BLaER1 (cell line): ENCODE measurements at regions not wholly inside any gene's neighbourhood (a gene's known extent, or its start where the extent isn't known, plus 50 kb on each side); places are given as distances from the start of the nearest gene placed in this dataset.

Experiments used
- H3K27ac ChIP-seq: shearing (Covaris generic); formaldehyde crosslinking; 2 replicates; pipeline ENCODE4 v1.8.1; 2022
- H3K27me3 ChIP-seq: shearing (Covaris generic); formaldehyde crosslinking; 2 replicates; pipeline ENCODE4 v1.8.1; 2022
- H3K36me3 ChIP-seq: shearing (Covaris generic); formaldehyde crosslinking; 2 replicates; pipeline ENCODE4 v1.8.1; 2022
- H3K4me1 ChIP-seq: shearing (Covaris generic); formaldehyde crosslinking; 2 replicates; pipeline ENCODE4 v1.8.1; 2022
- H3K4me2 ChIP-seq: shearing (Covaris generic); formaldehyde crosslinking; 2 replicates; pipeline ENCODE4 v1.8.1; 2022
- H3K4me3 ChIP-seq: shearing (Covaris generic); formaldehyde crosslinking; 2 replicates; pipeline ENCODE4 v1.8.1; 2022
- H3K9ac ChIP-seq: shearing (Covaris generic); formaldehyde crosslinking; 2 replicates; pipeline ENCODE4 v1.8.1; 2022
- H3K9me3 ChIP-seq: shearing (Covaris generic); formaldehyde crosslinking; 2 replicates; pipeline ENCODE4 v1.8.1; 2022
- H4K20me1 ChIP-seq: shearing (Covaris generic); formaldehyde crosslinking; 2 replicates; pipeline ENCODE4 v1.8.1; 2022
- Cebpa-rat ChIP-seq: shearing (Covaris generic); IDR thresholded peaks from 2 replicates; pipeline ENCODE4 v1.8.1; 2022

- Histone ChIP-seq H3K9ac (no peak overlapping the region), H3K27me3 (no peaks in the 10 kb centered on the region), H3K4me2 (no peak overlapping the region), H3K27ac (no peak overlapping the region), H3K4me3 (no peak overlapping the region), H4K20me1 (no peaks in the 10 kb centered on the region), H3K4me1 (no peaks in the 10 kb centered on the region), H3K36me3 (no peaks in the 10 kb centered on the region), H3K9me3 (no peaks in the 10 kb centered on the region)
- no peak for TF ChIP-seq Cebpa-rat
Measured at GRCh38 chr7:84452618-84453017, 258.0 kb upstream of the SEMA3A start.

GRCh38 chr7:84450772-84451171, 256.2 kb upstream of the SEMA3A start:
- H3K9me3 ChIP-seq = no peaks in the 10 kb centered on the region
- no peak overlapping the region for H3K9ac ChIP-seq
- H4K20me1 ChIP-seq = no peaks in the 10 kb centered on the region
- H3K27me3 ChIP-seq = no peaks in the 10 kb centered on the region
- H3K27ac ChIP-seq = no peak overlapping the region
- TF ChIP-seq Cebpa-rat = no peak
- no peaks in the 10 kb centered on the region for H3K4me1 ChIP-seq
- H3K4me3 ChIP-seq = no peak overlapping the region
- H3K4me2 ChIP-seq = no peak overlapping the region
- no peaks in the 10 kb centered on the region for H3K36me3 ChIP-seq

- Histone ChIP-seq H3K4me1 (no peaks in the 10 kb centered on the region), H3K9me3 (no peaks in the 10 kb centered on the region), H3K27me3 (no peaks in the 10 kb centered on the region), H3K4me3 (no peak overlapping the region), H3K36me3 (no peaks in the 10 kb centered on the region), H3K4me2 (no peak overlapping the region), H4K20me1 (no peaks in the 10 kb centered on the region), H3K9ac (no peak overlapping the region), H3K27ac (no peak overlapping the region)
- TF ChIP-seq Cebpa-rat = no peak
Measured at GRCh38 chr7:84447636-84448293, 253.2 kb upstream of the SEMA3A start.

GRCh38 chr7:84446991-84447480, 252.4 kb upstream of the SEMA3A start:
- H3K27ac ChIP-seq = no peak overlapping the region
- H3K9ac ChIP-seq = no peak overlapping the region
- no peaks in the 10 kb centered on the region for H3K4me1 ChIP-seq
- H3K36me3 ChIP-seq = no peaks in the 10 kb centered on the region
- H3K27me3 ChIP-seq = no peaks in the 10 kb centered on the region
- H3K9me3 ChIP-seq = no peaks in the 10 kb centered on the region
- H3K4me3 ChIP-seq = no peak overlapping the region
- H4K20me1 ChIP-seq = no peaks in the 10 kb centered on the region
- no peak for TF ChIP-seq Cebpa-rat
- no peak overlapping the region for H3K4me2 ChIP-seq

- H3K27me3 ChIP-seq = no peaks in the 10 kb centered on the region
- no peaks in the 10 kb centered on the region for H4K20me1 ChIP-seq
- no peak overlapping the region for H3K9ac ChIP-seq
- H3K27ac ChIP-seq = no peak overlapping the region
- H3K36me3 ChIP-seq = no peaks in the 10 kb centered on the region
- H3K4me1 ChIP-seq = no peaks in the 10 kb centered on the region
- peaks cover 6% of the 10 kb centered on the region; the same call in 1 of the 2 replicates for H3K9me3 ChIP-seq
- H3K4me3 ChIP-seq = no peak overlapping the region
- no peak overlapping the region for H3K4me2 ChIP-seq
- no peak for TF ChIP-seq Cebpa-rat
Measured at GRCh38 chr7:84425702-84426259, 231.2 kb upstream of the SEMA3A start.

GRCh38 chr7:84422790-84423189, 228.2 kb upstream of the SEMA3A start:
- H3K4me2 ChIP-seq = no peak overlapping the region
- H3K27me3 ChIP-seq = no peaks in the 10 kb centered on the region
- no peaks in the 10 kb centered on the region for H4K20me1 ChIP-seq
- H3K9me3 ChIP-seq = peaks cover 18% of the 10 kb centered on the region
- no peak for TF ChIP-seq Cebpa-rat
- no peak overlapping the region for H3K4me3 ChIP-seq
- H3K4me1 ChIP-seq = no peaks in the 10 kb centered on the region
- no peak overlapping the region for H3K27ac ChIP-seq
- H3K36me3 ChIP-seq = no peaks in the 10 kb centered on the region
- no peak overlapping the region for H3K9ac ChIP-seq

- H3K4me1 ChIP-seq = no peaks in the 10 kb centered on the region
- no peak overlapping the region for H3K4me2 ChIP-seq
- no peaks in the 10 kb centered on the region for H3K36me3 ChIP-seq
- H3K27me3 ChIP-seq = no peaks in the 10 kb centered on the region
- no peak overlapping the region for H3K27ac ChIP-seq
- no peak for TF ChIP-seq Cebpa-rat
- H3K4me3 ChIP-seq = no peak overlapping the region
- H3K9me3 ChIP-seq = peaks cover 5% of the 10 kb centered on the region; the same call in 1 of the 2 replicates
- H4K20me1 ChIP-seq = no peaks in the 10 kb centered on the region
- H3K9ac ChIP-seq = no peak overlapping the region
Measured at GRCh38 chr7:84412161-84412969, 217.8 kb upstream of the SEMA3A start.

- no peaks in the 10 kb centered on the region for H4K20me1 ChIP-seq
- TF ChIP-seq Cebpa-rat = no peak
- H3K4me1 ChIP-seq = no peaks in the 10 kb centered on the region
- H3K9ac ChIP-seq = no peak overlapping the region
- no peaks in the 10 kb centered on the region for H3K36me3 ChIP-seq
- no peak overlapping the region for H3K4me2 ChIP-seq
- H3K27me3 ChIP-seq = no peaks in the 10 kb centered on the region
- H3K4me3 ChIP-seq = no peak overlapping the region
- H3K9me3 ChIP-seq = peaks cover 20% of the 10 kb centered on the region
- no peak overlapping the region for H3K27ac ChIP-seq
Measured at GRCh38 chr7:84399661-84400060, 205.1 kb upstream of the SEMA3A start.

GRCh38 chr7:84394219-84394618, 199.6 kb upstream of the SEMA3A start:
- no peak overlapping the region for H3K4me3 ChIP-seq
- H3K4me1 ChIP-seq = 0 out of 2 replicates have a peak, but pooled peaks cover under 1% of the 10 kb centered on the region
- H3K9ac ChIP-seq = no peak overlapping the region
- H3K27me3 ChIP-seq = no peaks in the 10 kb centered on the region
- TF ChIP-seq Cebpa-rat = no peak
- no peaks in the 10 kb centered on the region for H4K20me1 ChIP-seq
- no peak overlapping the region for H3K4me2 ChIP-seq
- H3K36me3 ChIP-seq = no peaks in the 10 kb centered on the region
- no peak overlapping the region for H3K27ac ChIP-seq
- no peaks in the 10 kb centered on the region for H3K9me3 ChIP-seq

GRCh38 chr7:84393786-84394185, 199.2 kb upstream of the SEMA3A start:
- Histone ChIP-seq H3K27ac (no peak overlapping the region), H3K4me1 (0 out of 2 replicates have a peak, but pooled peaks cover 5% of the 10 kb centered on the region), H3K27me3 (no peaks in the 10 kb centered on the region), H3K4me3 (no peak overlapping the region), H3K4me2 (no peak overlapping the region), H3K9ac (no peak overlapping the region), H4K20me1 (no peaks in the 10 kb centered on the region), H3K36me3 (no peaks in the 10 kb centered on the region), H3K9me3 (no peaks in the 10 kb centered on the region)
- TF ChIP-seq Cebpa-rat = no peak
